SK-N-SH (cell line): ENCODE measurements at regions not wholly inside any gene's neighbourhood (a gene's known extent, or its start where the extent isn't known, plus 50 kb on each side); places are given as distances from the start of the nearest gene placed in this dataset.

ENCODE experiments used
- CTCF ChIA-PET: fragments of 300-600, 350-600 bp; formaldehyde crosslinking; extraction: SDS; loops from one replicate; lab custom pipeline; 2021; lab: Yijun Ruan, JAX
- POLR2A ChIA-PET: fragments of 350-600 bp; sonication (Branson Sonifier 250); formaldehyde crosslinking; extraction: SDS; loops from one replicate; lab custom pipeline; 2020; ENCODE audit warnings: antibody characterized with exemption, inconsistent platforms; lab: Yijun Ruan, JAX
- DNase-seq: peaks from one replicate; pipeline ENCODE4 v3.0.0; 2012
- H2AFZ ChIP-seq: fragments of 200-600 bp; sonication (generic); 2 replicates; pipeline ENCODE4 v1.8.1; 2016; ENCODE audit warnings: antibody characterized with exemption, mild to moderate bottlenecking, low read depth
- H3F3A ChIP-seq: fragments of 200-600 bp; sonication (generic); replicated peaks from 2 replicates; pipeline ENCODE3; 2016; ENCODE audit warnings: antibody characterized with exemption, mild to moderate bottlenecking; ENCODE audit not compliant: insufficient read depth
- H3K27ac ChIP-seq, 2 experiments: fragments of 200-500 bp in 1 of 2; fragments of 200-600 bp in 1 of 2; sonication (Bioruptor generic) in 1 of 2; sonication (generic), shearing (Covaris generic) in 1 of 2; 2 replicates each; pipeline versions ENCODE4 v1.5.1 to v1.6.1; 2014 to 2016; ENCODE audit warnings: low read depth in 2 of 2, inconsistent platforms in 1 of 2, low read length in 1 of 2, mild to moderate bottlenecking in 1 of 2, mixed read lengths in 1 of 2
- H3K27me3 ChIP-seq: fragments of 200-600 bp; sonication (generic), shearing (Covaris generic); 2 replicates; pipeline ENCODE4 v1.6.1; 2016; ENCODE audit warnings: mixed run types; ENCODE audit not compliant: insufficient read depth
- H3K36me3 ChIP-seq, 2 experiments: fragments of 200-500 bp in 1 of 2; fragments of 200-600 bp in 1 of 2; sonication (Bioruptor generic) in 1 of 2; sonication (generic) in 1 of 2; replicated peaks in 1 of 2; 2 replicates each; pipeline versions ENCODE3 to v1.5.1; 2014 to 2016; ENCODE audit warnings: low read length in 1 of 2, mild to moderate bottlenecking in 1 of 2; ENCODE audit not compliant: insufficient read depth in 2 of 2, control insufficient read depth in 1 of 2
- H3K4me1 ChIP-seq, 2 experiments: fragments of 200-500 bp in 1 of 2; fragments of 200-600 bp in 1 of 2; sonication (Bioruptor generic) in 1 of 2; sonication (generic), shearing (Covaris generic) in 1 of 2; 2 replicates each; pipeline versions ENCODE4 v1.5.1 to v1.6.1; 2014 to 2016; ENCODE audit warnings: low read depth in 1 of 2, low read length in 1 of 2, mixed run types in 1 of 2; ENCODE audit not compliant: insufficient read depth in 2 of 2, control insufficient read depth in 1 of 2
- H3K4me2 ChIP-seq: fragments of 200-600 bp; sonication (generic), shearing (Covaris generic); 2 replicates; pipeline ENCODE4 v1.6.1; 2017; ENCODE audit warnings: mixed run types
- H3K4me3 ChIP-seq, 2 experiments: fragments of 200-500 bp in 1 of 2; fragments of 200-600 bp in 1 of 2; sonication (Bioruptor generic) in 1 of 2; sonication (generic), shearing (Covaris generic) in 1 of 2; 2 replicates each; pipeline versions ENCODE4 v1.5.1 to v1.8.1; 2014 to 2016; ENCODE audit warnings: low read depth in 2 of 2, inconsistent platforms in 1 of 2, low read length in 1 of 2, mild to moderate bottlenecking in 1 of 2, mixed read lengths in 1 of 2, moderate library complexity in 1 of 2
- H3K79me2 ChIP-seq: fragments of 200-600 bp; sonication (generic); 2 replicates; pipeline ENCODE4 v1.8.1; 2017; ENCODE audit warnings: mild to moderate bottlenecking; ENCODE audit not compliant: insufficient read depth
- H3K9ac ChIP-seq: fragments of 200-600 bp; sonication (generic); 2 replicates; pipeline ENCODE4 v1.6.1; 2017; ENCODE audit warnings: mixed run types
- H3K9me2 ChIP-seq: fragments of 200-600 bp; sonication (generic); 2 replicates; pipeline ENCODE4 v1.6.1; 2017; ENCODE audit warnings: mixed run types
- H3K9me3 ChIP-seq: fragments of 200-600 bp; sonication (generic); 2 replicates; pipeline ENCODE4 v1.6.1; 2017; ENCODE audit warnings: mixed run types, mild to moderate bottlenecking, moderate library complexity
- H4K20me1 ChIP-seq: fragments of 200-600 bp; sonication (generic); 2 replicates; pipeline ENCODE4 v1.6.1; 2017; ENCODE audit warnings: mild to moderate bottlenecking, mixed run types; ENCODE audit not compliant: insufficient read depth
- CHD2 ChIP-seq: fragments of 150-350 bp; IDR thresholded peaks from 2 replicates; pipeline ENCODE4 v1.6.1; 2018; ENCODE audit warnings: low read length; ENCODE audit not compliant: partially characterized antibody
- EP300 ChIP-seq, 2 experiments: IDR thresholded peaks; 2 replicates each; pipeline versions ENCODE4 v1.4.0 to v1.6.1; 2012; ENCODE audit warnings: borderline replicate concordance in 1 of 2, low read depth in 1 of 2, low read length in 1 of 2
- EZH2phosphoT487 ChIP-seq: fragments of 200-600 bp; sonication (generic); IDR thresholded peaks from 2 replicates; pipeline ENCODE4 v1.6.1; 2017; ENCODE audit warnings: low read depth, mixed run types, mild to moderate bottlenecking, antibody characterized with exemption, moderate library complexity, borderline replicate concordance
- FOXJ3 ChIP-seq: sonication (generic); formaldehyde crosslinking; IDR thresholded peaks from 2 replicates; pipeline ENCODE4 v1.5.1; 2020; ENCODE audit warnings: mild to moderate bottlenecking, missing genetic modification reagents
- FOXM1 ChIP-seq: IDR thresholded peaks from 2 replicates; pipeline ENCODE4 v1.4.0; 2012; ENCODE audit warnings: low read depth, mild to moderate bottlenecking
- GABPA ChIP-seq: IDR thresholded peaks from 2 replicates; pipeline ENCODE4 v1.4.0; 2012; ENCODE audit warnings: low read depth, mild to moderate bottlenecking
- GATA2 ChIP-seq: sonication (generic); formaldehyde crosslinking; IDR thresholded peaks from 2 replicates; pipeline ENCODE4 v1.5.0; 2020; ENCODE audit warnings: mild to moderate bottlenecking, missing genetic modification reagents
- IRF3 ChIP-seq: fragments of 150-350 bp; IDR thresholded peaks from 2 replicates; pipeline ENCODE4 v1.6.1; 2016; ENCODE audit warnings: mild to moderate bottlenecking, low read depth, low read length
- JUND ChIP-seq: IDR thresholded peaks from 2 replicates; pipeline ENCODE4 v1.4.0; 2012
- MAX ChIP-seq: IDR thresholded peaks from 2 replicates; pipeline ENCODE4 v1.4.0; 2012; ENCODE audit warnings: low read depth
- NRF1 ChIP-seq: IDR thresholded peaks from 2 replicates; pipeline ENCODE4 v1.6.1; 2012; ENCODE audit warnings: low read depth, mild to moderate bottlenecking, low read length
- POLR2AphosphoS5 ChIP-seq: IDR thresholded peaks from 2 replicates; pipeline ENCODE4 v1.6.1; 2012; ENCODE audit warnings: low read depth, low read length
- RAD21 ChIP-seq: IDR thresholded peaks from 2 replicates; pipeline ENCODE4 v1.6.1; 2012; ENCODE audit warnings: mild to moderate bottlenecking, low read length
- RCOR1 ChIP-seq: fragments of 150-350 bp; IDR thresholded peaks from 2 replicates; pipeline ENCODE4 v1.6.1; 2017; ENCODE audit warnings: antibody characterized with exemption, low read length
- WGBS: methylation state at CpG from one replicate; pipeline ENCODE4 v1.1.6; 2017; ENCODE audit warnings: low lambda C conversion rate; 5-methylcytosine and 5-hydroxymethylcytosine counted together
- TF ChIP-seq, protein P1 (sequence below): fragments of 200-600 bp; sonication (generic); IDR thresholded peaks from 2 replicates; pipeline ENCODE4 v1.6.1; 2017; ENCODE audit warnings: antibody characterized with exemption, mild to moderate bottlenecking, moderate library complexity

- DNase-seq = no peak
- Histone ChIP-seq H4K20me1 (no peaks in the 10 kb centered on the region; the same call in 1 of the 2 replicates), H3K4me2 (peak overlapping the region; percentile 39; the same call in 1 of the 2 replicates), H3K9me2 (no peaks in the 10 kb centered on the region), H3F3A (peaks cover 39% of the 10 kb centered on the region), H3K27ac (peak overlapping the region in 1 of 2 experiments; percentile 97; a peak in 3 of 4 replicates), H3K4me1 (peaks cover 0 to 21% of the 10 kb centered on the region in 2 experiments; a peak in 2 of 4 replicates), H2AFZ (0 out of 2 replicates have a peak overlapping the region, but pooled peaks have one; percentile 3), H3K79me2 (no peaks in the 10 kb centered on the region), H3K4me3 (no peak overlapping the region), H3K27me3 (no peaks in the 10 kb centered on the region), H3K9ac (peak overlapping the region; percentile 38; the same call in 1 of the 2 replicates), H3K9me3 (no peaks in the 10 kb centered on the region), H3K36me3 (no peaks in the 10 kb centered on the region)
- ChIA-PET CTCF (no interaction called here), POLR2A (no interaction called here)
- whole genome bisulfite sequencing = 63% methylated on average over 4 of the region's 4 CpGs
- no peak for TF ChIP-seq EP300 (IDR thresholded peaks at IDR 0.05; ENCODE audit: borderline replicate concordance in 1 of 2, low read depth in 1 of 2, low read length in 1 of 2)
- TF ChIP-seq IRF3 = no peak
- TF ChIP-seq POLR2AphosphoS5 = no peak
- TF ChIP-seq, protein P1, sequence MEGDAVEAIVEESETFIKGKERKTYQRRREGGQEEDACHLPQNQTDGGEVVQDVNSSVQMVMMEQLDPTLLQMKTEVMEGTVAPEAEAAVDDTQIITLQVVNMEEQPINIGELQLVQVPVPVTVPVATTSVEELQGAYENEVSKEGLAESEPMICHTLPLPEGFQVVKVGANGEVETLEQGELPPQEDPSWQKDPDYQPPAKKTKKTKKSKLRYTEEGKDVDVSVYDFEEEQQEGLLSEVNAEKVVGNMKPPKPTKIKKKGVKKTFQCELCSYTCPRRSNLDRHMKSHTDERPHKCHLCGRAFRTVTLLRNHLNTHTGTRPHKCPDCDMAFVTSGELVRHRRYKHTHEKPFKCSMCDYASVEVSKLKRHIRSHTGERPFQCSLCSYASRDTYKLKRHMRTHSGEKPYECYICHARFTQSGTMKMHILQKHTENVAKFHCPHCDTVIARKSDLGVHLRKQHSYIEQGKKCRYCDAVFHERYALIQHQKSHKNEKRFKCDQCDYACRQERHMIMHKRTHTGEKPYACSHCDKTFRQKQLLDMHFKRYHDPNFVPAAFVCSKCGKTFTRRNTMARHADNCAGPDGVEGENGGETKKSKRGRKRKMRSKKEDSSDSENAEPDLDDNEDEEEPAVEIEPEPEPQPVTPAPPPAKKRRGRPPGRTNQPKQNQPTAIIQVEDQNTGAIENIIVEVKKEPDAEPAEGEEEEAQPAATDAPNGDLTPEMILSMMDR = no peak
- TF ChIP-seq FOXJ3 (CRISPR knock-in tag) = no peak
- TF ChIP-seq NRF1 = no peak
- TF ChIP-seq RCOR1 = no peak
- no peak for TF ChIP-seq GATA2 (CRISPR knock-in tag)
- TF ChIP-seq EZH2phosphoT487 = no peak
- TF ChIP-seq CHD2 = no peak
- TF ChIP-seq FOXM1 = no peak
- no peak for TF ChIP-seq GABPA
- TF ChIP-seq RAD21 = no peak
- no peak for TF ChIP-seq JUND
- TF ChIP-seq MAX = no peak
Observed at GRCh38 chr9:78712903-78713613, 416.1 kb downstream of the PSAT1 start.
